Neural progenitor cell (in vitro differentiated cells): ENCODE measurements at regions not wholly inside any gene's neighbourhood (a gene's known extent, or its start where the extent isn't known, plus 50 kb on each side); places are given as distances from the start of the nearest gene placed in this dataset.

Experiments
- EZH2 ChIP-seq: fragments of 200-600 bp; sonication (generic); IDR thresholded peaks from 2 replicates; pipeline ENCODE4 v1.6.1; 2017; ENCODE audit warnings: antibody characterized with exemption, mild to moderate bottlenecking, moderate library complexity
- EZH2phosphoT487 ChIP-seq: fragments of 200-600 bp; sonication (generic); IDR thresholded peaks from 2 replicates; pipeline ENCODE4 v1.6.1; 2017; ENCODE audit warnings: antibody characterized with exemption
- TF ChIP-seq, protein P1 (sequence below): fragments of 200-600 bp; sonication (generic); IDR thresholded peaks from 2 replicates; pipeline ENCODE4 v1.5.1; 2017; ENCODE audit warnings: antibody characterized with exemption, mild to moderate bottlenecking

GRCh38 chr4:83732114-83732635 lies 196.3 kb downstream of the GPAT3 start:
- TF ChIP-seq, protein P1, sequence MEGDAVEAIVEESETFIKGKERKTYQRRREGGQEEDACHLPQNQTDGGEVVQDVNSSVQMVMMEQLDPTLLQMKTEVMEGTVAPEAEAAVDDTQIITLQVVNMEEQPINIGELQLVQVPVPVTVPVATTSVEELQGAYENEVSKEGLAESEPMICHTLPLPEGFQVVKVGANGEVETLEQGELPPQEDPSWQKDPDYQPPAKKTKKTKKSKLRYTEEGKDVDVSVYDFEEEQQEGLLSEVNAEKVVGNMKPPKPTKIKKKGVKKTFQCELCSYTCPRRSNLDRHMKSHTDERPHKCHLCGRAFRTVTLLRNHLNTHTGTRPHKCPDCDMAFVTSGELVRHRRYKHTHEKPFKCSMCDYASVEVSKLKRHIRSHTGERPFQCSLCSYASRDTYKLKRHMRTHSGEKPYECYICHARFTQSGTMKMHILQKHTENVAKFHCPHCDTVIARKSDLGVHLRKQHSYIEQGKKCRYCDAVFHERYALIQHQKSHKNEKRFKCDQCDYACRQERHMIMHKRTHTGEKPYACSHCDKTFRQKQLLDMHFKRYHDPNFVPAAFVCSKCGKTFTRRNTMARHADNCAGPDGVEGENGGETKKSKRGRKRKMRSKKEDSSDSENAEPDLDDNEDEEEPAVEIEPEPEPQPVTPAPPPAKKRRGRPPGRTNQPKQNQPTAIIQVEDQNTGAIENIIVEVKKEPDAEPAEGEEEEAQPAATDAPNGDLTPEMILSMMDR, result no peak
- TF ChIP-seq EZH2phosphoT487 (no peak), EZH2 (no peak)
